Mesenchymal stem cell (in vitro differentiated cells and primary cell): ENCODE measurements at regions not wholly inside any gene's neighbourhood (a gene's known extent, or its start where the extent isn't known, plus 50 kb on each side); places are given as distances from the start of the nearest gene placed in this dataset.
A peak's percentile ranks its signal among the peaks of the same experiment; 100 is the strongest.

Source experiments
- DNase-seq: peaks from one replicate; pipeline ENCODE4 v3.0.0-alpha.2; 2013
- H2AFZ ChIP-seq: one replicate; pipeline ENCODE4 v1.6.1; 2013; ENCODE audit warnings: low read depth, mild to moderate bottlenecking, control low read depth, inconsistent platforms, low read length, moderate library complexity
- H2AK5ac ChIP-seq: 2 replicates; pipeline ENCODE4 v1.6.1; 2013; ENCODE audit warnings: low read length, moderate library complexity, mild to moderate bottlenecking, inconsistent platforms; ENCODE audit not compliant: severe bottlenecking
- H2BK120ac ChIP-seq: one replicate; pipeline ENCODE4 v1.6.1; 2013; ENCODE audit warnings: low read depth, mild to moderate bottlenecking, inconsistent platforms, low read length, moderate library complexity
- H2BK12ac ChIP-seq, 2 experiments: one replicate each; pipeline ENCODE4 v1.6.1; 2013; ENCODE audit warnings: inconsistent platforms in 2 of 2, low read length in 2 of 2, mild to moderate bottlenecking in 2 of 2, moderate library complexity in 2 of 2, control low read depth in 1 of 2
- H2BK15ac ChIP-seq: one replicate; pipeline ENCODE4 v1.6.1; 2013; ENCODE audit warnings: mild to moderate bottlenecking, low read depth, inconsistent platforms; ENCODE audit not compliant: poor library complexity, severe bottlenecking
- H2BK5ac ChIP-seq: 2 replicates; pipeline ENCODE4 v1.6.1; 2013; ENCODE audit warnings: low read depth, mild to moderate bottlenecking, low read length, control low read depth, inconsistent platforms; ENCODE audit not compliant: poor library complexity, severe bottlenecking
- H3K14ac ChIP-seq, 2 experiments: one replicate each; pipeline ENCODE4 v1.6.1; 2013; ENCODE audit warnings: inconsistent platforms in 2 of 2, low read length in 2 of 2, control low read depth in 1 of 2, mild to moderate bottlenecking in 1 of 2, moderate library complexity in 1 of 2
- H3K18ac ChIP-seq, 2 experiments: one replicate each; pipeline ENCODE4 v1.6.1; 2013; ENCODE audit warnings: inconsistent platforms in 2 of 2, low read length in 2 of 2, control low read depth in 1 of 2, low read depth in 1 of 2, mild to moderate bottlenecking in 1 of 2
- H3K23ac ChIP-seq, 2 experiments: one replicate each; pipeline ENCODE4 v1.6.1; 2013; ENCODE audit warnings: inconsistent platforms in 2 of 2, low read length in 2 of 2, mild to moderate bottlenecking in 2 of 2, moderate library complexity in 2 of 2, control low read depth in 1 of 2
- H3K27ac ChIP-seq: 2 replicates; pipeline ENCODE4 v1.5.1; 2013; ENCODE audit warnings: mild to moderate bottlenecking, moderate library complexity, low read length, control low read depth, inconsistent platforms; ENCODE audit not compliant: poor library complexity, severe bottlenecking
- H3K27me3 ChIP-seq, 2 experiments: 2 replicates each; pipeline versions ENCODE4 v1.6.1 to v1.7.0; 2013; ENCODE audit warnings: low read length in 2 of 2, mild to moderate bottlenecking in 2 of 2, moderate library complexity in 2 of 2, control low read depth in 1 of 2, inconsistent platforms in 1 of 2; ENCODE audit not compliant: control insufficient read depth in 1 of 2, insufficient read depth in 1 of 2
- H3K36me3 ChIP-seq, 2 experiments: 2 replicates each; pipeline versions ENCODE4 v1.6.1 to v1.7.0; 2013; ENCODE audit warnings: low read length in 2 of 2, control low read depth in 1 of 2, inconsistent platforms in 1 of 2, low read depth in 1 of 2, mild to moderate bottlenecking in 1 of 2; ENCODE audit not compliant: insufficient read depth in 2 of 2, control insufficient read depth in 1 of 2
- H3K4ac ChIP-seq, 2 experiments: one replicate each; pipeline ENCODE4 v1.6.1; 2013; ENCODE audit warnings: inconsistent platforms in 2 of 2, low read length in 2 of 2, mild to moderate bottlenecking in 2 of 2, moderate library complexity in 2 of 2, control low read depth in 1 of 2, low read depth in 1 of 2
- H3K4me1 ChIP-seq: 2 replicates; pipeline ENCODE4 v1.6.1; 2013; ENCODE audit warnings: low read depth, low read length, control low read depth; ENCODE audit not compliant: control insufficient read depth, insufficient read depth
- H3K4me2 ChIP-seq: 2 replicates; pipeline ENCODE4 v1.6.1; 2013; ENCODE audit warnings: low read length, mild to moderate bottlenecking, inconsistent platforms; ENCODE audit not compliant: poor library complexity, severe bottlenecking
- H3K4me3 ChIP-seq, 2 experiments: 2 replicates each; pipeline versions ENCODE4 v1.5.1 to v1.7.0; 2013; ENCODE audit warnings: low read length in 2 of 2, mild to moderate bottlenecking in 2 of 2, control low read depth in 1 of 2, low read depth in 1 of 2; ENCODE audit not compliant: insufficient read depth in 1 of 2
- H3K79me1 ChIP-seq: replicated peaks from 2 replicates; pipeline ENCODE4 v1.6.1; 2013; ENCODE audit warnings: mild to moderate bottlenecking, control low read depth, low read length, inconsistent platforms; ENCODE audit not compliant: poor library complexity, severe bottlenecking
- H3K9ac ChIP-seq: 2 replicates; pipeline ENCODE4 v1.7.0; 2013; ENCODE audit warnings: mild to moderate bottlenecking, low read length, moderate library complexity
- H3K9me3 ChIP-seq: 2 replicates; pipeline ENCODE4 v1.7.0; 2013; ENCODE audit warnings: mild to moderate bottlenecking, low read length; ENCODE audit not compliant: control insufficient read depth
- H4K8ac ChIP-seq: one replicate; pipeline ENCODE4 v1.6.1; 2013; ENCODE audit warnings: inconsistent platforms, mild to moderate bottlenecking, low read length, moderate library complexity
- H4K91ac ChIP-seq: one replicate; pipeline ENCODE4 v1.6.1; 2013; ENCODE audit warnings: mild to moderate bottlenecking, low read length, inconsistent platforms
- WGBS: methylation state at CpG from one replicate; pipeline ENCODE4 v1.1.7; 2013; ENCODE audit warnings: mixed read lengths; 5-methylcytosine and 5-hydroxymethylcytosine counted together

DNA sequence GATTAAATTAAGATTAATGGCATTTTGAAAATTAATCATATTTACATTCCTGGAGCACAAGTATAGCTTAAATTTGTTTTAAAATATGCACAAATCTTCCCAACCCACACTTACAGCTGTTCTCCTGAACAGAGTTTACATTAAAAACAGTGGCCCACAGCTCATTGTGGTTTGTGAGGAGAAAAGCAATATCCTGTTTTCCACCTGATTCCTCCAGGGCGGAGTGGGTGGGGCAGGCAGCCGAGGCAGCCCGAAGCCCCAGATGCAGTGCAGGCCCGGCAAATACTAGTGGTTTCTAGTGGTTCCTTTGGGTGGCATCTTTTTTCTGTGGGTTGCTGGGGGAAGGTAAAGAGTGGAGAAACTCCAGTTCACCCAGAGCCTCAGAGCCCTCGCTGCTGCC is 280.8 kb downstream of the ARHGAP12 start:
- Histone ChIP-seq H4K8ac (no peak overlapping the region), H3K4me1 (peaks cover 6% of the 10 kb centered on the region), H3K9me3 (no peaks in the 10 kb centered on the region), H2BK5ac (no peak overlapping the region), H3K4me3 (no peak overlapping the region), H2BK15ac (no peak overlapping the region), H3K4me2 (no peak overlapping the region), H3K27ac (no peak overlapping the region), H3K79me1 (no peaks in the 10 kb centered on the region), H2AK5ac (no peak overlapping the region), H2AFZ (no peak overlapping the region), H3K4ac (peak overlapping the region in 1 of 2 experiments; percentile 46), H3K18ac (peak overlapping the region; percentile 17 to 48), H4K91ac (peak overlapping the region; percentile 32), H3K14ac (no peak overlapping the region), H2BK12ac (no peak overlapping the region), H2BK120ac (no peak overlapping the region), H3K27me3 (no peaks in the 10 kb centered on the region), H3K9ac (no peak overlapping the region), H3K23ac (no peak overlapping the region), H3K36me3 (no peaks in the 10 kb centered on the region)
- WGBS = 77% methylated on average over 5 of the region's 5 CpGs
- DNase-seq = peak; percentile 11

DNA sequence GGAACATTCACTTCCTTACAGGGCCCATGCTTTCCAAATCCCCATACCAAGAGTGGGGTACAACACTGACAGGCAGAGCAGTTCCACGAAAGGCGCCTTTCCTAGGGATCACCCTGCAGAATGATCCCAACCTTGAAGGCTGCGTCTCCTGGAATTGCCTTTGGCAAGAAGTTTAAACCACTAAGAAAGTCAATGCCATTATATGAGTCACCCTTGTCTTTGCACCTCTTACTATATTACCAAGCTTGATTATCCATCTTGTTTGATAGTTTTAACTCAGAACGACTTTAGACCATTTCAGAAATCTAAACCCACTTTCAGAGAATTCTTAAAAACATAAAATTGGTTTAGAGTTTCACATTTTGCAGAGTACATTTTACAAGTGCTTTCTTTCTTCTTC is 282.1 kb downstream of the ARHGAP12 start:
- no peak overlapping the region for H3K4me2 ChIP-seq
- no peaks in the 10 kb centered on the region for H3K27me3 ChIP-seq
- no peak overlapping the region for H2BK15ac ChIP-seq
- no peaks in the 10 kb centered on the region for H3K36me3 ChIP-seq
- no peak overlapping the region for H3K27ac ChIP-seq
- H3K9ac ChIP-seq = no peak overlapping the region
- H2BK5ac ChIP-seq = no peak overlapping the region
- no peak overlapping the region for H3K4me3 ChIP-seq
- H3K9me3 ChIP-seq = no peaks in the 10 kb centered on the region
- H2BK120ac ChIP-seq = no peak overlapping the region
- H3K4me1 ChIP-seq = peaks cover 6% of the 10 kb centered on the region
- H2AFZ ChIP-seq = no peak overlapping the region
- no peak overlapping the region for H4K91ac ChIP-seq
- 94% methylated on average over 4 of the region's 4 CpGs for WGBS
- no peak overlapping the region for H4K8ac ChIP-seq
- no peak overlapping the region for H2BK12ac ChIP-seq
- no peak overlapping the region for H3K23ac ChIP-seq
- no peaks in the 10 kb centered on the region for H3K79me1 ChIP-seq
- no peak overlapping the region for H3K14ac ChIP-seq
- H3K18ac ChIP-seq = no peak overlapping the region
- DNase-seq = no peak
- no peak overlapping the region for H3K4ac ChIP-seq
- no peak overlapping the region for H2AK5ac ChIP-seq

DNA sequence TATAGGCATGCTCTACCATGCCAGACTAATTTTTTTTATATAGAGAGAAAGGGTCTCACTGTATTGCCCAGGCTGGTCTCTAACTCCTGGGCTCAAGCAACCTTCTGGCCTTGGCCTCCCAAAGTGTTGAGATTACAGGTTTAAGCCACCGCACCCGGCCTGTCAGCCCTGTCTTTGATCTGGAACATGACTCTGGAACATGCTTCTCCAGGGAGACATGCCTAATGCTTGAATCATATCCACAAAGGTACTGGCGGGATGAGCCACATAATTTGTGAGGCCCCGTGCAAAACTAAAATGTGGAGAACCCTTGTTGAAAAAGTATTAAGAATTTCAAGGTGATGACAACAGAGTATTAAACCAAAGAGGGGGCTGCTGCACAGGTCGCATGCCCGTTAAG is 282.8 kb downstream of the ARHGAP12 start:
- Histone ChIP-seq H3K4me1 (peaks cover 6% of the 10 kb centered on the region), H3K79me1 (no peaks in the 10 kb centered on the region), H3K27ac (no peak overlapping the region), H3K36me3 (no peaks in the 10 kb centered on the region), H3K14ac (no peak overlapping the region), H2BK12ac (no peak overlapping the region), H2BK15ac (no peak overlapping the region), H2AK5ac (no peak overlapping the region), H4K91ac (no peak overlapping the region), H3K4me2 (no peak overlapping the region), H3K18ac (no peak overlapping the region), H4K8ac (no peak overlapping the region), H3K27me3 (no peaks in the 10 kb centered on the region), H2AFZ (no peak overlapping the region), H2BK120ac (no peak overlapping the region), H3K9me3 (no peaks in the 10 kb centered on the region), H3K9ac (peak overlapping the region; percentile 6), H3K23ac (no peak overlapping the region), H3K4me3 (no peak overlapping the region), H2BK5ac (no peak overlapping the region), H3K4ac (no peak overlapping the region)
- DNase-seq = no peak
- 57% methylated on average over 6 of the region's 6 CpGs for WGBS

DNA sequence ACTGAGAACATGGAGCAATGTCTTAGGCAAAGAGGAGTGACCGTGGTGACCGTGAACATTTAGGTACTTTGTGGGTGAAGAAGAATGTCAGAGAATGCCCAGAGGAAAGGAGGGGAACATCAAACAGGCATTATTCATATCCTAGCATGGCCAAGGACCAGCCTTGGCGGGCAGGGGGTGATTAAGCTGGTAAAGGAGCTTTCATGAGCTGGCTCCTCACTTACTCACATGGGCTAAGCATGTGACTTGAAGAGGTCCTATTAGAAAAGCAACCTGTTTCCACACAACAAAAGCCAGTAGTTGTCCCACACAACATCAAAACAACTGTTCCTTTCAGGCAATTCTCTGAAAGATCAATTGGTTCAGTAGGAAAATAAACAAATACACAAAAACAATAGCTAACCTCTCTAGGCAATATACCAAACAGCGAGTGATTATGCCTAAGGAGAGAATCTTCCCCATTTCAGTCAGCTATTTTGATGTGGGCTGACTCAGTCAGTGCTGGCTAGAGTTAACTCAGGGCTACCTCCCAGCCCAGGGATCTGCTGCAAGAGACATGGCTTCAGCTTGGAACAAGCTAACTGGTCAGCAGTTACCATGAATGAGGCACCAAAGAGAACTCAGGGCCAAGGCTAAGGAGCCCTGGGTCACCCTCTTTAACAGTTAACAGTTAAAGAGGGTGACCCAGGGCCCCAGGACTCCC is 283.5 kb downstream of the ARHGAP12 start:
- H2BK12ac ChIP-seq = no peak overlapping the region
- H3K4ac ChIP-seq = no peak overlapping the region
- no peak overlapping the region for H3K18ac ChIP-seq
- H2BK120ac ChIP-seq = no peak overlapping the region
- H2BK5ac ChIP-seq = no peak overlapping the region
- H3K36me3 ChIP-seq = no peaks in the 10 kb centered on the region
- peak overlapping the region; percentile 30 for H4K8ac ChIP-seq
- peak overlapping the region in 1 of 2 experiments; percentile 7 for H3K14ac ChIP-seq
- H3K27me3 ChIP-seq = no peaks in the 10 kb centered on the region
- no peak overlapping the region for H3K27ac ChIP-seq
- WGBS = 89% methylated on average over 4 of the region's 4 CpGs
- H3K9me3 ChIP-seq = no peaks in the 10 kb centered on the region
- peak; percentile 13 for DNase-seq
- no peak overlapping the region for H3K23ac ChIP-seq
- no peak overlapping the region for H3K4me2 ChIP-seq
- no peak overlapping the region for H3K4me3 ChIP-seq
- H3K9ac ChIP-seq = peak overlapping the region; percentile 6
- no peaks in the 10 kb centered on the region for H3K79me1 ChIP-seq
- H3K4me1 ChIP-seq = peaks cover 5% of the 10 kb centered on the region
- H2BK15ac ChIP-seq = no peak overlapping the region
- no peak overlapping the region for H2AFZ ChIP-seq
- H4K91ac ChIP-seq = no peak overlapping the region
- H2AK5ac ChIP-seq = no peak overlapping the region
